AG10803 (cell line): ENCODE measurements at regions not wholly inside any gene's neighbourhood (a gene's known extent, or its start where the extent isn't known, plus 50 kb on each side); places are given as distances from the start of the nearest gene placed in this dataset.

Source experiments
- DNase-seq: peaks from one replicate; pipeline ENCODE4 v3.0.0; 2010; ENCODE audit warnings: low read depth
- H3K4me3 ChIP-seq: 2 replicates; pipeline ENCODE4 v1.5.1; 2011; ENCODE audit warnings: mild to moderate bottlenecking, low read length, control low read depth
- TF ChIP-seq, protein P1 (sequence below): conservative IDR thresholded peaks from 2 replicates; pipeline ENCODE4 v1.5.1; 2011; ENCODE audit warnings: mild to moderate bottlenecking, low read length, control low read depth, inconsistent platforms

DNA sequence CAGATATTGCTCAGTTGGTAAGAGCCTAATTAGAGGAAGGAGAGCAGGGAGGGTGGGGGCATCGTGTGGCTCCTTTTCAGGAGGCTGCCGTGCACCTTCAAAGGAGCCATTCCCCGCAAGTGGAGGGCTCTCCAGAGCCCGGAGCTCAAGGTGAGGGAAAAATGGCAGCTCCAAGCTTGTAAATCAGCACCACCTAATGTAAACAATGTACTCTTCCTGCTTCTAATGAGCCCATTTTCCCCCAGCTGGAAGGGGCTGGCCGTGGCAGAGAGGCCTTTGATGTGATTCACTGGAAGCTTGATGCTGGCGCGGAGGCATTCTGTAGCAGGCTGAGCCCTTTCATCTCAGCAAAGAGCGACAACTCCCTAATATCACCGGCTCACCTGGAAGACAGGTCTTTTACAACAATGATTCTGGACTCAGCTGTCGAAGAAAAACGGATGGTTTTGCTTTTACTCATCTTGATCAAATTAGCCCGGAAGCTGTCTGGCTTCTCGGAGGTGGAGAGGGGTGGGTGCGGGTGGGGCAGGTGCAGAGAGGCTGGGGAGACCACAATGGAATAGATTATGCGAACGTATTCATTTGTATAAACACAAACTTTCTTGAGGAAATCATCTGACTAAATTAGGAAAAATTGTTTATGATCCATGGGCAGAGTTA, 112.5 kb downstream of the RRAGC start:
- TF ChIP-seq, protein P1, sequence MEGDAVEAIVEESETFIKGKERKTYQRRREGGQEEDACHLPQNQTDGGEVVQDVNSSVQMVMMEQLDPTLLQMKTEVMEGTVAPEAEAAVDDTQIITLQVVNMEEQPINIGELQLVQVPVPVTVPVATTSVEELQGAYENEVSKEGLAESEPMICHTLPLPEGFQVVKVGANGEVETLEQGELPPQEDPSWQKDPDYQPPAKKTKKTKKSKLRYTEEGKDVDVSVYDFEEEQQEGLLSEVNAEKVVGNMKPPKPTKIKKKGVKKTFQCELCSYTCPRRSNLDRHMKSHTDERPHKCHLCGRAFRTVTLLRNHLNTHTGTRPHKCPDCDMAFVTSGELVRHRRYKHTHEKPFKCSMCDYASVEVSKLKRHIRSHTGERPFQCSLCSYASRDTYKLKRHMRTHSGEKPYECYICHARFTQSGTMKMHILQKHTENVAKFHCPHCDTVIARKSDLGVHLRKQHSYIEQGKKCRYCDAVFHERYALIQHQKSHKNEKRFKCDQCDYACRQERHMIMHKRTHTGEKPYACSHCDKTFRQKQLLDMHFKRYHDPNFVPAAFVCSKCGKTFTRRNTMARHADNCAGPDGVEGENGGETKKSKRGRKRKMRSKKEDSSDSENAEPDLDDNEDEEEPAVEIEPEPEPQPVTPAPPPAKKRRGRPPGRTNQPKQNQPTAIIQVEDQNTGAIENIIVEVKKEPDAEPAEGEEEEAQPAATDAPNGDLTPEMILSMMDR, result no peak
- no peak for DNase-seq
- H3K4me3 ChIP-seq, result no peak overlapping the region

DNA sequence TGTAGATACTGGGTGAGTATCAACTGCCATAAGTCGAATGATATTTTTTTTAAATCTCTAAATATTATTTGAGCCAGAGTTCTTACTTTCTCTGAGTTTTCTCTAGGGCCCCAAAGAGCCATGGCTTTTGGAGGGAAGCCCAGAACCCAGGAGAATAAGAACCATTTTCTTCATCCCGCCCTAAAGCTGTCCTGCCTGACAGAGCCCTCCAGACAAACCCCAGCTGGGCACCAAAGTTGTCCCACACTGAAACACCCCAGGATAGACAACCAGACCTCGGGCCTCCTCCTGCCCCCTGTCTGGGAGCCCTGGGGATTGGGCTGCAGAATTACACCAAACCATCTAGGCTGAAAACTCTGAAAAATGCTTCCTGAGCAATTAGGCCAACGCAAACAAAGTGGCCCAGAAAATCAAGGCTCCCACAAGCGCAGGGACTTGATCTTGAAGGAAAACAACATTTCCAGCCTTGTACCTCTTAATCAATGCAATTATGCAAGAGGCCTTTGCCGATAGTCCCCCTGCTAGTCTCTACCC, 113.1 kb downstream of the RRAGC start:
- TF ChIP-seq, protein P1, result no peak
- H3K4me3 ChIP-seq, result no peak overlapping the region
- DNase-seq, result no peak

DNA sequence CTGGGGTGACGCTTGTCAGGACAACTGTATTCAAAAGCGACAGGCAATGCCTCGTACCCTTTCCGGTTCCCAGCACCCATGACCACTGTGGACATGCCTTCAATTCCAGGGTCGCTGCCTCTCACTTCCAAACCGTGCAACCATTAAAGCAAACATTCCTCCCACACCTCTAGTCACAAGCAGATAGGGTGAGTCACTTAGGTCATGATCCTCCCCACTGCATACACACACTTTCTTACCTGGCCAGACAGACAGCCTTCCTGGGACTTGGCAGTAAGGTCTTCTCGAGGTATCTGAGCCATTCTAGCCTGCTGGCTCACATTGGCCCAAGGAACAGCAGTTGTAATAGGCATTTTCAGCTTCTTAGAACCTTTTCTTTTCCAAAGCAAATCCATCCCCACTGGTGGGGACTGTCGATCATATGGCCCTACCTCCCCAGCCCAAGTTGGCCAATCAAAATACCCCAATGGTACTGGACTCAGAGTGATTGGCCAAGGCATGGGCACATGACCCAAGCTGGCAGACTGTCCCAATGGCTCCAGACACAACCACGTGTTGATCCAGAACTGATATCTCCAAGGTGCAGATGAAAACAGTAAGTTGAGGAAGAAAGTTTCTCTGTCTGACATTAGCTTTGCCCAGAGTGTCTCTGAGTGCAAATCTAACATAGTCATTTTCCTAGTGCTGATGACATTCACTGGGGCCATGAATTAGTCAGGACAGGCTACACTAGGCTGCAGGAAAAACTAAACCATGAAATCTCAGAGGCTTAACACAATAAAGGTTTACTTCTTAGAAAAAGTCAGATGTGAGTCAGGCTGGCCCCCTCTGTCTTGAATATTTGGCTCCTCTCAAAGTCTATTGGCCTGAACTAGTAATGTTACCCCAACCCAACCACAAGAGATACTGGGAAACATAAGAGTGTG, 113.8 kb downstream of the RRAGC start:
- no peak overlapping the region for H3K4me3 ChIP-seq
- no peak for DNase-seq
- TF ChIP-seq, protein P1, result no peak

DNA sequence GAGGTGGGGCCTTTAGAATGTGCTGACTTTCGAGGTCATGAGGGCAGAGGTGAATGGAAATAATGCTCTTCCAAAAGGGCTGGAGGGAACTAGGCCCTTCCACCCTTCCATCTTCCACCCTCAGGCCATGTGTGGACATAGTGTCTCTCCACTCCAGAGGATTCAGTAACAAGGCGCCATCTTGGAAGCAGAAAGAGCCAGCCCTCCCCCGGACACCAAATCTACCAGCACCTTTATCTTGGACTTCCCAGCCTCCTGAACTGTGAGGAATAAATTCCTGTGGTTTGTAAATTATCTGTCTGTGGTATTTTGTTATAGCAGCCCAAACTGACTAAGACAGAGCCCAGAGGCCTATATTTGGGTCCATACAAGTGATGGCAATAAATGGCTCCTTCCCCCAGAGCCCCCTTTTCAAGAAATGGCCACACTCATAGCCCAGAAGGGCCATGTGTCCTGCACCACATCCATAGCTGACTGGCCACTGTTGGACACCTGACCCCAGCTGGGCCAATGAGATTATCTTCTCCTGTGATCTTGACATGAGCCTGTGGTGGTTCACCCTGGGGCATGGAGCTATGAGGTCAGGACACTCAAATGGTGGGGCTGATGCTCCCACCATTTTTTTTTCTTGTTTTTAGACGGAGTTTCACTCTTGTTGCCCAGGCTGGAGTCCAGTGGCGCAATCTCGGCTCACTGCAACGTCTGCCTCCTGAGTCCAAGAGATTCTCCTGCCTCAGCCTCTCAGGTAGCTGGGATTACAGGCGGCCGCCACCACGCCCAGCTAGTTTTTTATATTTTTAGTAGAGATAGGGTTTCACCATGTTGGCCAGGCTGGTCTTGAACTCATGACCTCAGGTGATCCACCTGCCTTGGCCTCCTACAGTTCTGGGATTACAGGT, 114.9 kb downstream of the RRAGC start:
- DNase-seq, result no peak
- TF ChIP-seq, protein P1, result no peak
- H3K4me3 ChIP-seq, result no peak overlapping the region

DNA sequence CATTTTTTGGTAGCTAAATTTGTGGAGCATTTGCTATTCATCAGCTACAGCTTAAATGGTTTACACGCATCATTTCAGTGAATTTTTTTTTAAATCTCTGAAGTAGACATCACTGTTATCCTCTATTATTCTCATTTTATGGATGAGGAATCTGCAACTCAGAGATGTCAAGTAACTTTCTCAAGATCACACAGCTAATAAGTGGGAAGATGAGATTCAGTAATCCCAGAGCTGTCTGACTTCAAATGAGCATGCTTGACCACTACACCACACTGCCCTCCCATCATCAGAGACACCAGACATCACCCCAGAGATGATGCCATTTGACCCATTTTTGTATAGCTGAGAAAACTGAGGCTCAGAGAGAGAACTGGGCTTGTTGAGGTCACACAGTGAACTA, 116.4 kb downstream of the RRAGC start:
- no peak overlapping the region for H3K4me3 ChIP-seq
- DNase-seq, result no peak
- TF ChIP-seq, protein P1, result no peak

DNA sequence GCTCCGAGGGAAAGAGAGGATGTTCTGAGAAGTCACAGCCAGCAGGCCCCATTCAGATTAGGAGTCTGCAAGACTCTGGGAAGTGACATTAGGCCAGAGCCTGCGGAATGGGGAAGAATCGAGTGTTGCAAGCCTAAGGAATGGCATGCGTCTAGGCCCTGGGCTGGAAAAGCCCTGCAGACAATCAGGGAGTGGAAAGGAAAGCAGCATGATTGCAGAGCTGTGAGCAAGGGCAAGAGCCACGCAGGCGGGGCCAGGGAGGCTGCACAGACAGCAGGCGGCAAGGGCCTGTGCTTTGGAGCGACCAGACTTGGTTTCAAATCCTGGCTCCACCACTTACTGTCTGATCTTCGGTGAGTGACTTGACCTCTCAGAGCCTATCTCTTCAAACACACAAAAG, 118.2 kb downstream of the RRAGC start:
- DNase-seq, result peak; percentile 40
- H3K4me3 ChIP-seq, result no peak overlapping the region
- TF ChIP-seq, protein P1, result no peak
